RWPE1 (cell line): ENCODE measurements at regions not wholly inside any gene's neighbourhood (a gene's known extent, or its start where the extent isn't known, plus 50 kb on each side); places are given as distances from the start of the nearest gene placed in this dataset.

Experiments
- CTCF ChIA-PET: fragments of 350-600 bp; sonication (Branson Sonifier 250); formaldehyde crosslinking; extraction: SDS; loops from one replicate; lab custom pipeline; 2021; lab: Yijun Ruan, JAX
- POLR2A ChIA-PET: fragments of 400-600 bp; formaldehyde crosslinking; extraction: SDS; loops from one replicate; lab custom pipeline; 2020; ENCODE audit warnings: antibody characterized with exemption; ENCODE audit not compliant: low non-redundant PET; lab: Yijun Ruan, JAX
- DNase-seq: peaks from one replicate; pipeline ENCODE4 v3.0.0; 2012; ENCODE audit warnings: low spot score
- H3K27ac ChIP-seq: fragments of 450-650 bp; 2 replicates; pipeline ENCODE4 v1.5.1; 2017
- TF ChIP-seq, protein P1 (sequence below): fragments of 450-650 bp; conservative IDR thresholded peaks from 2 replicates; pipeline ENCODE4 v1.5.1; 2017; ENCODE audit warnings: low read depth, mild to moderate bottlenecking

- POLR2A ChIA-PET: no interaction called here
- no peak for DNase-seq
- CTCF ChIA-PET: interaction anchor here (0.7 kb wide), 1 partner anchor 30 kb away, joined by 4 read pairs; no protein-coding TSS in a partner anchor
Observed at GRCh38 chr1:48092401-48092800, 95.2 kb upstream of the TRABD2B start.

DNA sequence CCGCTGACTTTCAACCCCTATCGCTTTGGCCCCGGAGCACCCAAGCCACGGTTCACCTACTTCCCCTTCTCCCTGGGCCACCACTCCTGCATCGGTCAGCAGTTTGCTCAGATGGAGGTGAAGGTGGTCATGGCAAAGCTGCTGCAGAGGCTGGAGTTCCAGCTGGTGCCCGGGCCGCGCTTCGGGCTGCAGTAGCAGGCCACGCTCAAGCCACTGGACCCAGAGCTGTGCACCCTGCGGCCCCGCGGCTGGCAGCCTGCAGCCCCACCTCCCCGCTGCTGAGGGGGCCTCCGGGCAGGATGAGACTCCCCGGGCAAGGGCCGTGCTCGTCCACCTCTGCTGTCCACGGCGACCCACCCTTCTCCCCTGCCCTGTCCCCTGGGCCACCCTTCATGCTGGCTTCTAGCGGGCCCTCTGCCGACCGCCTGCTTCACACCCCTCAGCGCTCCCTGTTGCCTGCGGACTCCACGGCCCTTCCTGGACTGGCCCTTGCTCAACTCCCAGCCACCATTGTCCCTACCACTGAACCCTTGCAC, 92.2 kb upstream of the TRABD2B start:
- ChIA-PET POLR2A (no interaction called here), CTCF (no interaction called here)
- DNase-seq: no peak
- no peak overlapping the region for H3K27ac ChIP-seq
- TF ChIP-seq, protein P1, sequence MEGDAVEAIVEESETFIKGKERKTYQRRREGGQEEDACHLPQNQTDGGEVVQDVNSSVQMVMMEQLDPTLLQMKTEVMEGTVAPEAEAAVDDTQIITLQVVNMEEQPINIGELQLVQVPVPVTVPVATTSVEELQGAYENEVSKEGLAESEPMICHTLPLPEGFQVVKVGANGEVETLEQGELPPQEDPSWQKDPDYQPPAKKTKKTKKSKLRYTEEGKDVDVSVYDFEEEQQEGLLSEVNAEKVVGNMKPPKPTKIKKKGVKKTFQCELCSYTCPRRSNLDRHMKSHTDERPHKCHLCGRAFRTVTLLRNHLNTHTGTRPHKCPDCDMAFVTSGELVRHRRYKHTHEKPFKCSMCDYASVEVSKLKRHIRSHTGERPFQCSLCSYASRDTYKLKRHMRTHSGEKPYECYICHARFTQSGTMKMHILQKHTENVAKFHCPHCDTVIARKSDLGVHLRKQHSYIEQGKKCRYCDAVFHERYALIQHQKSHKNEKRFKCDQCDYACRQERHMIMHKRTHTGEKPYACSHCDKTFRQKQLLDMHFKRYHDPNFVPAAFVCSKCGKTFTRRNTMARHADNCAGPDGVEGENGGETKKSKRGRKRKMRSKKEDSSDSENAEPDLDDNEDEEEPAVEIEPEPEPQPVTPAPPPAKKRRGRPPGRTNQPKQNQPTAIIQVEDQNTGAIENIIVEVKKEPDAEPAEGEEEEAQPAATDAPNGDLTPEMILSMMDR: no peak

More at GRCh38 chr1:48092401-48092800, 95.2 kb upstream of the TRABD2B start:
- no peak overlapping the region for H3K27ac ChIP-seq
- TF ChIP-seq, protein P1: no peak

DNA sequence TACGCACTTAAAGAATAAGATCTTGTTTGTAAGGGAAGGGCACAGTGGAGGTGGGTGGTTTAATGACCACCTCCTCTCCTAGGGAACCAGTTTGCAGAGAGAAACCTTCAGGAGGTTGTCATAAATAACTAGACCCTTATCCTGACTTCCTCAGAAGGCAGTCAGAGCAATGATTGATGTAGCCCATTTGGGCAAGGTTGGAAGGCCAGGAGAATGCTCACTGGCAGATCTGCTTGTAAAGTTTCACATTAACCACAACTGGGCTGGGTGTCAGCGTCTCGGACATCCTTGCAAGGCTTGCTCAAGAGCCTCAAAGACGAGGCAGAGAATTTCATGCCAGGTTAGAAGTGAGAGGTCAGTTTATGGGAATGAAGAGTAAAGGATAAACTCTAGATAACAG, 87.6 kb upstream of the TRABD2B start:
- ChIA-PET CTCF (no interaction called here), POLR2A (no interaction called here)
- TF ChIP-seq, protein P1: no peak

DNA sequence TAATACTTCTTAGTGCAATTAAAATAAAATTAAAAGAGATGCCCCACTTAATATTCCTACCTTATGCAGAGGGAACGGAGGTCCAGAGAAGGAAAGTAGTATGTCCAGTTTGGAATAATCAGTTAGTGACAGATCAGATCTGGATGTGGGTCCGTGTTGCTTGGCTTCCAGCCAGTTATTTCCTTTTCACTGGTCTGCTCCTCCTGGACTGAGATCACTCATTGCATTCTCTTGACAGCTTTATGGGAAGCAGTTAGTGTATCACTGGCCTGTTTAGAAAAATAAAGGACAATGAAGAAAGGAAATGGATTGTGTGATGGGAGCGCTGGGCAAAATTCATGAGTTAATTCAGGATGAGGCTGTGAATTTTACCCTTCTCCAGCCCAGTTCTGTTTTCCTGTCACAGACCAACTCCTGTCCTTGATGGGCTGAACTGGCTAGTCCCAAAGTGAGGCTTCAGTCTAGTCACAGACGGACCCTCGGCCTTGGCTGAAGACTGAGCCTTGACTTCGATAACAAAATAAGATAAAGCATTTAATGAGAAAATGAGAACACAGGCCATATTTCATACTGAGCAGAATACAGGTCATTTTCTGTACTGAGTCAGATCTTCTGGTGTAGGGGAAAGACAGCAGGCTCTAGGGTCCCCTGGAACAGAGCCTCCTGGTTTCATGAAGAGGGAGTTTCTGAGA, 85.2 kb upstream of the TRABD2B start:
- DNase-seq: no peak
- TF ChIP-seq, protein P1: no peak
- CTCF ChIA-PET: no interaction called here
- POLR2A ChIA-PET: no interaction called here
- H3K27ac ChIP-seq: no peak overlapping the region

More for the DNA sequence above, 87.6 kb upstream of the TRABD2B start:
- no peak for DNase-seq
- H3K27ac ChIP-seq: no peak overlapping the region

DNA sequence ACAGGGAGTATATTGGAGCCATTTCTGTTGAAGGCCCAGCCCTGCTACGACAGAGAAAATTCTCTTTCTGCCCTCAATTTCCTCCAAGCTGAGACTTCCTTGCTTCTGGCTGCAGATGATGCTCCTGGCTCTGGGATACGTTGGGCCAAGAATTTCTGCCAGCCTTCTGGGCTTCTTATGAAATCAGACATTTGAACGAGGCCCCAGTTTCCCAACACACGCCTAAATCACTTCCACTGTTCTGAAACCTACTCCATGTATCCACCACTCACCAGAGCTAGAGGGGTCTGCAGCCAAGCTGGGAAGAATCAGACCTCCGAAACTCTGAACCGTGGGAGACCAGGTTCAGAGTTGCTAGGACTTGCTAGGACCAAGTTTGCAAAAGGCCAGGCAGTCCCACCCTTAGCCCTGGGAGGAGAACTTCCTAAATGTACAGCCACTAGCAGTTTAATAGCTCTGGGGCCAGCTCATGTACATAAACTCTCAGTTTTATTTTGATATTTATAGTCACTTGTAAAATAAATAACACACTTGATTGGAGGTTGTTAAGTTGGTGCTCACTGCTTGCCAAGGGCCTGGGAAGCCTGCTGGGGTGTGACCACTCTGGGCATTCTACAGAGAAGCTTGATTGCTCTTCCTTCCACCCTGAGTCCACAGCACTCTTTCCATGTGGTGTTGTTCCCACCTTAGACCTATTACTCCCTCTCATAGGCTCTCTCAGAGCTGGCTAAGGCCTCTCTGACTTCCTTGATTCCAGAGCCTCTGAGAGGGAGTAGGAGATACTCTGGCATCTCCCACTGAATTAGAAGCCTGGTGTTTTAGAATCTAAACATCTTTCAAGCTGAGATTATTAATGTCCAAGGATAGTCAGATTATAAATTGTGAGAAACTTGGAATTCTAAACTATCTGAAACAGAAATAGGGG, 83.4 kb upstream of the TRABD2B start:
- H3K27ac ChIP-seq: no peak overlapping the region
- POLR2A ChIA-PET: no interaction called here
- CTCF ChIA-PET: interaction anchor here (1.2 kb wide), 1 partner anchor 13 kb away, joined by 4 read pairs; no protein-coding TSS in a partner anchor
- TF ChIP-seq, protein P1: no peak
- DNase-seq: no peak

GRCh38 chr1:48079096-48079495, 81.9 kb upstream of the TRABD2B start:
- CTCF ChIA-PET: no interaction called here
- no peak for DNase-seq
- POLR2A ChIA-PET: no interaction called here
- no peak overlapping the region for H3K27ac ChIP-seq
- TF ChIP-seq, protein P1: no peak
